ENCODE measurements at regions not wholly inside any gene's neighbourhood (a gene's known extent, or its start where the extent isn't known, plus 50 kb on each side); places are given as distances from the start of the nearest gene placed in this dataset.
"Not testable (repeated sequence)": the region's sequence is repeated elsewhere in the genome, so short reads cannot be mapped to it uniquely, and the experiment has no call there.

- not testable (repeated sequence) for TF ChIP-seq GABPA (IDR thresholded peaks at IDR 0.05; ENCODE audit: low read depth); JUND (IDR thresholded peaks at IDR 0.05); RCOR1 (IDR thresholded peaks at IDR 0.05; ENCODE audit: low read length); CHD2 (IDR thresholded peaks at IDR 0.05; ENCODE audit: low read length, partially characterized antibody)
- TF ChIP-seq, protein P1, sequence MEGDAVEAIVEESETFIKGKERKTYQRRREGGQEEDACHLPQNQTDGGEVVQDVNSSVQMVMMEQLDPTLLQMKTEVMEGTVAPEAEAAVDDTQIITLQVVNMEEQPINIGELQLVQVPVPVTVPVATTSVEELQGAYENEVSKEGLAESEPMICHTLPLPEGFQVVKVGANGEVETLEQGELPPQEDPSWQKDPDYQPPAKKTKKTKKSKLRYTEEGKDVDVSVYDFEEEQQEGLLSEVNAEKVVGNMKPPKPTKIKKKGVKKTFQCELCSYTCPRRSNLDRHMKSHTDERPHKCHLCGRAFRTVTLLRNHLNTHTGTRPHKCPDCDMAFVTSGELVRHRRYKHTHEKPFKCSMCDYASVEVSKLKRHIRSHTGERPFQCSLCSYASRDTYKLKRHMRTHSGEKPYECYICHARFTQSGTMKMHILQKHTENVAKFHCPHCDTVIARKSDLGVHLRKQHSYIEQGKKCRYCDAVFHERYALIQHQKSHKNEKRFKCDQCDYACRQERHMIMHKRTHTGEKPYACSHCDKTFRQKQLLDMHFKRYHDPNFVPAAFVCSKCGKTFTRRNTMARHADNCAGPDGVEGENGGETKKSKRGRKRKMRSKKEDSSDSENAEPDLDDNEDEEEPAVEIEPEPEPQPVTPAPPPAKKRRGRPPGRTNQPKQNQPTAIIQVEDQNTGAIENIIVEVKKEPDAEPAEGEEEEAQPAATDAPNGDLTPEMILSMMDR (IDR thresholded peaks at IDR 0.05), result not testable (repeated sequence)
These were observed 363.6 kb upstream of the CCNH start for GRCh38 chr5:87776302-87776701.

Data from SK-N-SH (cell line).